ENCODE measurements at regions not wholly inside any gene's neighbourhood (a gene's known extent, or its start where the extent isn't known, plus 50 kb on each side); places are given as distances from the start of the nearest gene placed in this dataset.

DNA sequence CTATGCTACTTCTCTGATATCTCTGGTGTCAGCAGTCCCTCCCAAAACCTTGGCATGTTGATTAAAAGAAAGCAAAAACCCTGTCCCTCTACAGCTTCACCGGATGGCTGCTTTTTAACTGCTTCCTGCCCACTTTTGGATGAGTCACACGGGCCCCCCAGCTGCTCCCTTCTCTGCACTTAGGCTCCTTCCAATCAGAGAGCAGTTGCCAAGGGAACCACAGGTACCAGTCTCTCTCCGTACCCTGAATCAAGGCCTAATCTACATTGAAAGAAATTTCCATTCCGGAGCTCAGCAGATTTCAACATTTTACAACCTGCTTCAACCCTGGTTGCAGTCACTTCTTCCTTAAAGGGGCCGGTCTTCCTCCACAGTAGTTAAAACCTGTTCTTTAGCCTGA is 70.6 kb upstream of the GJB5 start:
- Histone ChIP-seq H3K4me1 (ENCODE audit: control insufficient read depth, insufficient read depth, low read length) (no peaks in the 10 kb centered on the region), H3K9me3 (ENCODE audit: control insufficient read depth, insufficient read depth, low read depth, low read length) (no peaks in the 10 kb centered on the region), H3K36me3 (ENCODE audit: control insufficient read depth, insufficient read depth, low read length) (no peaks in the 10 kb centered on the region), H3K27me3 (ENCODE audit: control insufficient read depth, insufficient read depth, low read length) (peaks cover 5% of the 10 kb centered on the region), H3K27ac (ENCODE audit: low read length) (no peak overlapping the region), H3K4me3 (ENCODE audit: low read depth in 2 of 2, low read length in 2 of 2) (no peak overlapping the region)
- in situ Hi-C loops (cut with HindIII; ENCODE audit: low pct_unique_long_range_greater_than_20kb, low sequenced_read_pairs) (no loop called here), intact Hi-C loops (cut with micrococcal nuclease; ENCODE audit: unreplicated experiment) (no loop called here)
- TF ChIP-seq POLR2AphosphoS5 (IDR thresholded peaks at IDR 0.05; ENCODE audit: low read depth, low read length), result no peak
- TF ChIP-seq, protein P1, sequence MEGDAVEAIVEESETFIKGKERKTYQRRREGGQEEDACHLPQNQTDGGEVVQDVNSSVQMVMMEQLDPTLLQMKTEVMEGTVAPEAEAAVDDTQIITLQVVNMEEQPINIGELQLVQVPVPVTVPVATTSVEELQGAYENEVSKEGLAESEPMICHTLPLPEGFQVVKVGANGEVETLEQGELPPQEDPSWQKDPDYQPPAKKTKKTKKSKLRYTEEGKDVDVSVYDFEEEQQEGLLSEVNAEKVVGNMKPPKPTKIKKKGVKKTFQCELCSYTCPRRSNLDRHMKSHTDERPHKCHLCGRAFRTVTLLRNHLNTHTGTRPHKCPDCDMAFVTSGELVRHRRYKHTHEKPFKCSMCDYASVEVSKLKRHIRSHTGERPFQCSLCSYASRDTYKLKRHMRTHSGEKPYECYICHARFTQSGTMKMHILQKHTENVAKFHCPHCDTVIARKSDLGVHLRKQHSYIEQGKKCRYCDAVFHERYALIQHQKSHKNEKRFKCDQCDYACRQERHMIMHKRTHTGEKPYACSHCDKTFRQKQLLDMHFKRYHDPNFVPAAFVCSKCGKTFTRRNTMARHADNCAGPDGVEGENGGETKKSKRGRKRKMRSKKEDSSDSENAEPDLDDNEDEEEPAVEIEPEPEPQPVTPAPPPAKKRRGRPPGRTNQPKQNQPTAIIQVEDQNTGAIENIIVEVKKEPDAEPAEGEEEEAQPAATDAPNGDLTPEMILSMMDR (IDR thresholded peaks at IDR 0.05), result no peak
- TF ChIP-seq, protein P2, sequence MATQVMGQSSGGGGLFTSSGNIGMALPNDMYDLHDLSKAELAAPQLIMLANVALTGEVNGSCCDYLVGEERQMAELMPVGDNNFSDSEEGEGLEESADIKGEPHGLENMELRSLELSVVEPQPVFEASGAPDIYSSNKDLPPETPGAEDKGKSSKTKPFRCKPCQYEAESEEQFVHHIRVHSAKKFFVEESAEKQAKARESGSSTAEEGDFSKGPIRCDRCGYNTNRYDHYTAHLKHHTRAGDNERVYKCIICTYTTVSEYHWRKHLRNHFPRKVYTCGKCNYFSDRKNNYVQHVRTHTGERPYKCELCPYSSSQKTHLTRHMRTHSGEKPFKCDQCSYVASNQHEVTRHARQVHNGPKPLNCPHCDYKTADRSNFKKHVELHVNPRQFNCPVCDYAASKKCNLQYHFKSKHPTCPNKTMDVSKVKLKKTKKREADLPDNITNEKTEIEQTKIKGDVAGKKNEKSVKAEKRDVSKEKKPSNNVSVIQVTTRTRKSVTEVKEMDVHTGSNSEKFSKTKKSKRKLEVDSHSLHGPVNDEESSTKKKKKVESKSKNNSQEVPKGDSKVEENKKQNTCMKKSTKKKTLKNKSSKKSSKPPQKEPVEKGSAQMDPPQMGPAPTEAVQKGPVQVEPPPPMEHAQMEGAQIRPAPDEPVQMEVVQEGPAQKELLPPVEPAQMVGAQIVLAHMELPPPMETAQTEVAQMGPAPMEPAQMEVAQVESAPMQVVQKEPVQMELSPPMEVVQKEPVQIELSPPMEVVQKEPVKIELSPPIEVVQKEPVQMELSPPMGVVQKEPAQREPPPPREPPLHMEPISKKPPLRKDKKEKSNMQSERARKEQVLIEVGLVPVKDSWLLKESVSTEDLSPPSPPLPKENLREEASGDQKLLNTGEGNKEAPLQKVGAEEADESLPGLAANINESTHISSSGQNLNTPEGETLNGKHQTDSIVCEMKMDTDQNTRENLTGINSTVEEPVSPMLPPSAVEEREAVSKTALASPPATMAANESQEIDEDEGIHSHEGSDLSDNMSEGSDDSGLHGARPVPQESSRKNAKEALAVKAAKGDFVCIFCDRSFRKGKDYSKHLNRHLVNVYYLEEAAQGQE (IDR thresholded peaks at IDR 0.05; ENCODE audit: insufficient read depth in 1 of 2, low read depth in 2 of 2, low read length in 1 of 2), result no peak
- TF ChIP-seq SIN3A (IDR thresholded peaks at IDR 0.05; ENCODE audit: borderline replicate concordance, insufficient read depth, low read depth, low read length), result no peak
- TF ChIP-seq TCF7L2 (IDR thresholded peaks at IDR 0.05; ENCODE audit: low read depth, low read length), result no peak
- DNase-seq (ENCODE audit: low read depth, low spot score) (no peak), ATAC-seq (no peak)
- CTCF ChIA-PET, result no interaction called here
- BruUV-seq (replicated peaks), result no TSS peak
- POLR2A ChIA-PET, result no interaction called here

DNA sequence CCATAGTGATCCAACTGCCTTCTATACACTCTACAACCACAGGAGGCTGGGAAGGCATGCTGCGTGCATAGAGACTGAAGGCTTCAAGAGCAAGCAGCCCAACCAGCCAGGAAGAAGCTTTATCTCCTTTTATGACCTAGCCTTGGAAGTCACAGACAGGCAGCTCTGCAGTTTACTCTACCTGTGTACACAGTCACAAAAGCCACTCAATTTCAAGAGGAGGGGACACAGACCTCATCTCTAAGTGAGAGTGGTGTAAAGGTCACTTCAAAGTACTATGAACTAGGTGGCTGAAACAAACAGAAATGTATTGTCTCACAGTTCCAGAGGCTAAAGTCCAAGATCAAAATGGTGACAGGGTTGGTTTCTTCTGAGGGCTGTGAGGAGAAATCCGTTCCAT is 69.6 kb upstream of the GJB5 start:
- ChIA-PET CTCF (interaction anchor here (0.6 kb wide), 1 partner anchor 563 kb away, joined by 6 read pairs; no protein-coding TSS in a partner anchor), POLR2A (no interaction called here)
- TF ChIP-seq, protein P1 (IDR thresholded peaks at IDR 0.05), result no peak
- no peak for TF ChIP-seq SIN3A (IDR thresholded peaks at IDR 0.05; ENCODE audit: borderline replicate concordance, insufficient read depth, low read depth, low read length)
- no peak for TF ChIP-seq POLR2AphosphoS5 (IDR thresholded peaks at IDR 0.05; ENCODE audit: low read depth, low read length)
- TF ChIP-seq, protein P2 (IDR thresholded peaks at IDR 0.05; ENCODE audit: insufficient read depth in 1 of 2, low read depth in 2 of 2, low read length in 1 of 2), result no peak
- no peak for TF ChIP-seq TCF7L2 (IDR thresholded peaks at IDR 0.05; ENCODE audit: low read depth, low read length)
- intact Hi-C loops (cut with micrococcal nuclease; ENCODE audit: unreplicated experiment) (no loop called here), in situ Hi-C loops (cut with HindIII; ENCODE audit: low pct_unique_long_range_greater_than_20kb, low sequenced_read_pairs) (no loop called here)
- no peak overlapping the region for H3K4me3 ChIP-seq (ENCODE audit: low read depth in 2 of 2, low read length in 2 of 2)
- H3K4me1 ChIP-seq (ENCODE audit: control insufficient read depth, insufficient read depth, low read length), result no peaks in the 10 kb centered on the region
- no peaks in the 10 kb centered on the region for H3K36me3 ChIP-seq (ENCODE audit: control insufficient read depth, insufficient read depth, low read length)
- H3K27ac ChIP-seq (ENCODE audit: low read length), result no peak overlapping the region
- no TSS peak for BruUV-seq (replicated peaks)
- H3K9me3 ChIP-seq (ENCODE audit: control insufficient read depth, insufficient read depth, low read depth, low read length), result no peaks in the 10 kb centered on the region
- peaks cover 5% of the 10 kb centered on the region for H3K27me3 ChIP-seq (ENCODE audit: control insufficient read depth, insufficient read depth, low read length)
- ATAC-seq, result no peak
- no peak for DNase-seq (ENCODE audit: low read depth, low spot score)

Data from Panc1 (cell line).